Mucosa of descending colon (tissue), 3 donors: ENCODE measurements at regions not wholly inside any gene's neighbourhood (a gene's known extent, or its start where the extent isn't known, plus 50 kb on each side); places are given as distances from the start of the nearest gene placed in this dataset.

Source experiments
- ATAC-seq: fragments of 200-7000 bp; cut with Tn5 transposase; one replicate; pipeline ENCODE4 v1.9.1; 2020; ENCODE audit warnings: mild to moderate bottlenecking, moderate library complexity
- DNase-seq, 3 donors: peaks; one replicate each; pipeline ENCODE4 v3.0.0-alpha.2; 2020
- H3K36me3 ChIP-seq: fragments of 200-600 bp; one replicate; pipeline ENCODE4 v1.8.0; 2021; ENCODE audit warnings: low read depth, mild to moderate bottlenecking
- H3K4me1 ChIP-seq: fragments of 200-600 bp; one replicate; pipeline ENCODE4 v1.8.0; 2021; ENCODE audit warnings: low read depth, mild to moderate bottlenecking
- H3K4me3 ChIP-seq: fragments of 200-600 bp; one replicate; pipeline ENCODE4 v1.8.0; 2021; ENCODE audit warnings: mild to moderate bottlenecking
- H3K9me3 ChIP-seq: fragments of 200-600 bp; one replicate; pipeline ENCODE4 v1.8.0; 2021; ENCODE audit warnings: mild to moderate bottlenecking
- CTCF ChIP-seq: fragments of 200-600 bp; IDR thresholded peaks from one replicate; pipeline ENCODE4 v1.8.0; 2022; ENCODE audit warnings: antibody characterized with exemption, mild to moderate bottlenecking
- intact Hi-C, 2 donors: fragments of 100-400 bp; cut with DNase I in 1 of 2; cut with micrococcal nuclease in 1 of 2; formaldehyde crosslinking; loops; one replicate each; pipeline versions ENCODE4 v1.11.0 to v1.11.1; 2022; cut with DNase I, micrococcal nuclease
- donor health status: DM: no; HTN: no; CAD: no; lungs with moderate emphysema.
- donor health status: DM: no; HTN: no; CAD: no.
- donor health status: DM: no; HTN: yes; CAD: no.

- ATAC-seq (peak; percentile 34), DNase-seq (no peak)
- Histone ChIP-seq H3K4me1 (no peaks in the 10 kb centered on the region), H3K4me3 (no peak overlapping the region), H3K9me3 (no peaks in the 10 kb centered on the region), H3K36me3 (no peaks in the 10 kb centered on the region)
- TF ChIP-seq CTCF: no peak
- intact Hi-C loops: no loop called here
Measured at GRCh38 chr15:68487087-68487843, 55.3 kb upstream of the ITGA11 start.

- H3K9me3 ChIP-seq: no peaks in the 10 kb centered on the region
- DNase-seq: no peak
- H3K4me1 ChIP-seq: no peaks in the 10 kb centered on the region
- intact Hi-C loops: no loop called here
- TF ChIP-seq CTCF: no peak
- no peak overlapping the region for H3K4me3 ChIP-seq
- no peak for ATAC-seq
- H3K36me3 ChIP-seq: no peaks in the 10 kb centered on the region
Measured at GRCh38 chr15:68488290-68488689, 56.3 kb upstream of the ITGA11 start.

GRCh38 chr15:68488966-68489365, 57.0 kb upstream of the ITGA11 start:
- TF ChIP-seq CTCF: no peak
- no peaks in the 10 kb centered on the region for H3K36me3 ChIP-seq
- H3K9me3 ChIP-seq: no peaks in the 10 kb centered on the region
- DNase-seq (no peak), ATAC-seq (no peak)
- H3K4me1 ChIP-seq: no peaks in the 10 kb centered on the region
- intact Hi-C loops: no loop called here
- no peak overlapping the region for H3K4me3 ChIP-seq

- no peak for DNase-seq
- intact Hi-C loops: no loop called here
- Histone ChIP-seq H3K9me3 (no peaks in the 10 kb centered on the region), H3K4me3 (no peak overlapping the region), H3K36me3 (no peaks in the 10 kb centered on the region), H3K4me1 (no peaks in the 10 kb centered on the region)
- no peak for TF ChIP-seq CTCF
- ATAC-seq: no peak
Measured at GRCh38 chr15:68489421-68489820, 57.5 kb upstream of the ITGA11 start.

GRCh38 chr15:68491415-68492106, 59.6 kb upstream of the ITGA11 start:
- no peak for TF ChIP-seq CTCF
- H3K4me3 ChIP-seq: no peak overlapping the region
- intact Hi-C loops: no loop called here
- no peak for ATAC-seq
- no peaks in the 10 kb centered on the region for H3K4me1 ChIP-seq
- no peak for DNase-seq
- no peaks in the 10 kb centered on the region for H3K9me3 ChIP-seq
- H3K36me3 ChIP-seq: no peaks in the 10 kb centered on the region
